CD4-positive, CD25-positive, alpha-beta regulatory T cell (primary cell): ENCODE measurements at regions not wholly inside any gene's neighbourhood (a gene's known extent, or its start where the extent isn't known, plus 50 kb on each side); places are given as distances from the start of the nearest gene placed in this dataset.

Experiments
- ATAC-seq, 2 donors: fragments of 150-1000 bp; cut with Tn5 transposase; one replicate each; pipeline ENCODE4 v1.10.0; 2021; ENCODE audit warnings: low read depth in 2 of 2, moderate number of reproducible peaks in 2 of 2, moderate library complexity in 1 of 2
- DNase-seq, 3 donors: peaks; one replicate each; pipeline versions ENCODE4 v3.0.0 to v3.0.0-alpha.2; 2012 to 2022; ENCODE audit warnings: mixed read lengths in 1 of 3
- H3K27ac ChIP-seq: one replicate; pipeline ENCODE4 v1.7.0; 2013; ENCODE audit warnings: mild to moderate bottlenecking, low read length; ENCODE audit not compliant: insufficient read depth, poor library complexity, severe bottlenecking
- H3K27me3 ChIP-seq: one replicate; pipeline ENCODE4 v1.7.0; 2013; ENCODE audit warnings: low read length; ENCODE audit not compliant: control insufficient read depth, insufficient read depth
- H3K36me3 ChIP-seq: one replicate; pipeline ENCODE4 v1.7.0; 2013; ENCODE audit warnings: mild to moderate bottlenecking, low read length, moderate library complexity; ENCODE audit not compliant: control insufficient read depth, insufficient read depth
- H3K4me1 ChIP-seq: 2 replicates; pipeline ENCODE4 v1.7.0; 2013; ENCODE audit warnings: mild to moderate bottlenecking, low read length; ENCODE audit not compliant: insufficient read depth, control insufficient read depth, poor library complexity, severe bottlenecking
- H3K4me3 ChIP-seq: one replicate; pipeline ENCODE4 v1.7.0; 2013; ENCODE audit warnings: low read depth, mild to moderate bottlenecking, low read length, moderate library complexity
- H3K9me3 ChIP-seq, 2 experiments: 1 replicate in 1 of 2; 2 replicates in 1 of 2; pipeline ENCODE4 v1.7.0; 2013; ENCODE audit warnings: low read length in 2 of 2, mild to moderate bottlenecking in 1 of 2, moderate library complexity in 1 of 2; ENCODE audit not compliant: control insufficient read depth in 2 of 2
- H3K27ac Mint-ChIP-seq, 3 donors: one replicate each; pipeline ENCODE4 v1.8.0; 2020 to 2022; ENCODE audit warnings: mild to moderate bottlenecking in 3 of 3, mixed read lengths in 3 of 3, moderate library complexity in 2 of 3
- H3K27me3 Mint-ChIP-seq: one replicate; pipeline ENCODE4 v1.8.0; 2022; ENCODE audit warnings: mild to moderate bottlenecking, mixed read lengths
- H3K36me3 Mint-ChIP-seq: one replicate; pipeline ENCODE4 v1.8.0; 2020; ENCODE audit warnings: mixed read lengths
- H3K4me1 Mint-ChIP-seq, 4 donors: one replicate each; pipeline ENCODE4 v1.8.0; 2020 to 2022; ENCODE audit warnings: mixed read lengths in 4 of 4, mild to moderate bottlenecking in 1 of 4
- H3K4me3 Mint-ChIP-seq, 4 donors: one replicate each; pipeline ENCODE4 v1.8.0; 2020 to 2022; ENCODE audit warnings: mild to moderate bottlenecking in 4 of 4, mixed read lengths in 4 of 4, moderate library complexity in 3 of 4
- H3K9me3 Mint-ChIP-seq, 7 donors: one replicate each; pipeline ENCODE4 v1.8.0; 2020 to 2022; ENCODE audit warnings: mixed read lengths in 7 of 7, mild to moderate bottlenecking in 3 of 7, moderate library complexity in 2 of 7

DNA sequence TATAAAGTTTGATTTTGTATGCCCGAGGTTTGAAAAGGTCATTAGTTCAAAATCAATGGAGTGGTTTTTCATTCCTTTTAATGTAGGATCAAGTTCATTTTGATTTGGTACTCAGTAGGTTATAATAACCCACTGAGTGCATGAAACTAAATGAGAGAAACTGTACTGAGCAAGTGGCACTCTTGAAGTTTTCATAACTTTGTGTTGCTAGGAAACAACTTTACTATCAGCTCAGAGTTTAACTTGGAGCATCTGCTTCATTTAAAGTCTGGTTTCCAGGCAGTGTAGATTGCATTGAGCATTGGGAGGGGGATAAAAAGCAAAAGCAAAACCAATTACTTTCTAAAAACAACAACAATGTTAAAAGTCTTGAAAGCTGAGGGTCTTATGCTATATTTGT, 1361.6 kb upstream of the CHAC2 start:
- Histone ChIP-seq H3K27ac (no peak overlapping the region), H3K27me3 (no peaks in the 10 kb centered on the region), H3K36me3 (no peaks in the 10 kb centered on the region), H3K4me1 (no peaks in the 10 kb centered on the region), H3K9me3 (peaks cover 3% of the 10 kb centered on the region in 2 experiments), H3K4me3 (no peak overlapping the region)
- peaks cover 0 to 11% (median 6%) of the 10 kb centered on the region in 7 donors for H3K9me3 Mint-ChIP-seq
- no peaks in the 10 kb centered on the region for H3K27me3 Mint-ChIP-seq
- no peak overlapping the region for H3K4me3 Mint-ChIP-seq
- no peaks in the 10 kb centered on the region for H3K4me1 Mint-ChIP-seq
- no peak overlapping the region for H3K27ac Mint-ChIP-seq
- no peak for ATAC-seq
- H3K36me3 Mint-ChIP-seq = no peaks in the 10 kb centered on the region
- DNase-seq = no peak

DNA sequence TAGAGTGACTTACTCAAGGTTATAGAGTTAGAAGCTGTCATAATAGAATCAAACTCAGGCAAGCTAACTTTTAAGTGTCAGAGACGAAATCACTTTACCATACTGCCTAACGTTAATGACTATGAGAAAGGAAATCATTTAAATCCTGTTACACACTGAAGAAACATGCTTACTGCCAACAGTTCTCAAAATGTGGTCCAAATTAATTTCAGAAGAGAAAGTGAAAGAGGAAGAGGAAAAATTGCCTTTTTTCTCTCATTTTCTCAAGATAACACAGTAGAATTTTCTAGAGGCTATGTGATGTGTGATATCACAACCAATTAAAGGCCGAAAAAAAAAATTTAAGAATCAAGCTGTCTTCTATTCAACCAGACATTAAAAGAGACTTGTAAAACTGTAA, 1362.7 kb upstream of the CHAC2 start:
- no peak overlapping the region for H3K4me3 Mint-ChIP-seq
- no peaks in the 10 kb centered on the region for H3K27me3 ChIP-seq
- no peak overlapping the region for H3K27ac Mint-ChIP-seq
- peaks cover 0 to 14% (median 6%) of the 10 kb centered on the region in 7 donors for H3K9me3 Mint-ChIP-seq
- H3K27me3 Mint-ChIP-seq = no peaks in the 10 kb centered on the region
- no peaks in the 10 kb centered on the region for H3K4me1 Mint-ChIP-seq
- H3K9me3 ChIP-seq = peaks cover 3% of the 10 kb centered on the region in 2 experiments
- no peaks in the 10 kb centered on the region for H3K36me3 ChIP-seq
- H3K4me1 ChIP-seq = no peaks in the 10 kb centered on the region
- H3K4me3 ChIP-seq = no peak overlapping the region
- no peak overlapping the region for H3K27ac ChIP-seq
- ATAC-seq = no peak
- DNase-seq = no peak
- no peaks in the 10 kb centered on the region for H3K36me3 Mint-ChIP-seq

DNA sequence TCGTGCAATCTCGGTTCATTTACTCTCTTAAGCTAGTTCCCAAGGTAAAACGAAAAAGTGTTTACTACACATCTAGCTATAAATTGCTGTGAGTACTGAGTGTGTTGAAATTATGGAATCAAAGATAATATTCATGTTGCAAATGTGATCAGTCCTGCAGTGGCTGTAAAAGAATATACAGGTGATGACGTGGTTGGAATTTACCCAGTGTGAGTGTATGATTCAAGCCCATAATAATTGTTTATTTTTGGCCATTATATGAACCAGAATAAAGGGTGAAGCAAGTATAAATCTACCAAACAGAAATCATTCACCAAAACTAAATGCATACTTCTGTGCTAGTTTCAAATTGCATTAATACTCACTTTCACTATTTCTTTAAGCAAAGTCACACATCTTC, 1363.6 kb upstream of the CHAC2 start:
- H3K4me1 ChIP-seq = no peaks in the 10 kb centered on the region
- H3K4me3 ChIP-seq = no peak overlapping the region
- Mint-ChIP-seq H3K27ac (no peak overlapping the region), H3K4me1 (no peaks in the 10 kb centered on the region), H3K36me3 (no peaks in the 10 kb centered on the region), H3K9me3 (peaks cover 0 to 14% (median 6%) of the 10 kb centered on the region in 7 donors), H3K27me3 (no peaks in the 10 kb centered on the region), H3K4me3 (no peak overlapping the region)
- peaks cover 3% of the 10 kb centered on the region in 2 experiments for H3K9me3 ChIP-seq
- no peaks in the 10 kb centered on the region for H3K36me3 ChIP-seq
- DNase-seq (no peak), ATAC-seq (no peak)
- no peaks in the 10 kb centered on the region for H3K27me3 ChIP-seq
- no peak overlapping the region for H3K27ac ChIP-seq

DNA sequence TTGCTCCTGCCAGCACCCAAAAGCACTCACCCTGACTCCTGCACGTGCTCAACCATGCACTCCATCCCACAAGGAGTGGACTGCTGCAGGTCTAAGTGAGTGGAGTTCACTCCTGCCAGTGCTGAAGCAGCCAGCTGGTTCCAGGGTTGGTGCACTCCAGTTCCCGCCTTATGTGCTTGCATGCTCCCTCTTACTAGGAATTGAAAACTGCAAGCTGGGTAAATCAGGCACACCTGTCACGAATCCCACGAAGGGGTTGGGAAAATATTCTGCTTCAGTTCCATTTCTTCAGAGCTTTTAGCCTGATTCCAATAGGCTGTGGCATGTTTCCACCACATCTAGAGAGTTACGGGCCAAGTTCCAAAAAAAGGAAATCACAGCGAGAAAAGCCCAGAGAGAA, 1365.5 kb upstream of the CHAC2 start:
- H3K27me3 Mint-ChIP-seq = no peaks in the 10 kb centered on the region
- H3K27ac Mint-ChIP-seq = no peak overlapping the region
- Histone ChIP-seq H3K27me3 (no peaks in the 10 kb centered on the region), H3K4me1 (no peaks in the 10 kb centered on the region), H3K36me3 (no peaks in the 10 kb centered on the region), H3K4me3 (no peak overlapping the region), H3K27ac (no peak overlapping the region), H3K9me3 (peaks cover 3% of the 10 kb centered on the region in 2 experiments)
- no peaks in the 10 kb centered on the region for H3K36me3 Mint-ChIP-seq
- H3K4me3 Mint-ChIP-seq = no peak overlapping the region
- DNase-seq (no peak), ATAC-seq (no peak)
- H3K4me1 Mint-ChIP-seq = no peaks in the 10 kb centered on the region
- peaks cover 0 to 14% (median 5%) of the 10 kb centered on the region in 7 donors for H3K9me3 Mint-ChIP-seq

DNA sequence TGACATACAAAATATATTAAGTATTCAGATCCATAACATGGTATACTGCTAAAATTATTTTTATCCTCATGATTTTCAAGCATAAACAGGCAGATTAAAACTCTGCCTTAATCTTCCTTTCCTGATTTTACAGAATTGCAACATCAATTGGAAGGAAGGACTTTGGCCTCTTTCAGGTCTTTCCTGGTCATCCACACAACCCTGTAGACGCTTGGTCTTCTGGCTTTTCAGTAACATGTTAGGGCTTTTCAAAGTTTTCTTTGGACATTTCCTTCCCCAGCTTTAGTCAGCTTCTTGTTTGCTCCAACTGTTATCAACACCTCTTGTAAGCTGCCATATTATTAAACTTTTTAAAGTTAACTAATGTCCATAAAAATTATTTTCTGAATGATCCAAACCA, 1364.9 kb upstream of the NRXN1 start:
- Histone ChIP-seq H3K9me3 (peaks cover 0 to 3% of the 10 kb centered on the region in 2 experiments), H3K36me3 (no peaks in the 10 kb centered on the region), H3K4me1 (no peaks in the 10 kb centered on the region), H3K27me3 (no peaks in the 10 kb centered on the region), H3K27ac (no peak overlapping the region), H3K4me3 (no peak overlapping the region)
- Mint-ChIP-seq H3K27me3 (no peaks in the 10 kb centered on the region), H3K4me3 (no peak overlapping the region), H3K27ac (no peak overlapping the region), H3K36me3 (no peaks in the 10 kb centered on the region), H3K4me1 (no peaks in the 10 kb centered on the region), H3K9me3 (peaks cover 2 to 14% (median 4%) of the 10 kb centered on the region in 7 donors)
- no peak for ATAC-seq
- DNase-seq = no peak

DNA sequence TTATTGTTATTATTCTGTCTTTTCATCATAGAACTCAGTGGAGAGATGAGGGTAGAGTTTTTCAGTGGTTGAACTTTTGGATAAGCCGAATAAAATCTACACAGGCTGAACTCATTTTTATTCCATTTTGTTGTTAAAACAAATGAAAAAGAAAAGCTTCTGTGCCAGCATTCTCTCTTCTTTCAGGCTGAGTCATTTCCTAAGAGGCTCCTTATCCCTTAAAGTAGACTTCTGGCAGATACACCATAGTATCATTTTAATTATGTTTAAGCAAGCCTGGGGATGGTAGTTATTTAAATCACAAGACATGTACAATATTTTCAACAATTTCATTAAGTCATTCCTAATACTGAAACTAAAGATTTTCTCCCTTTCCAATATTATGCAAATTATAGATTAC, 1364.0 kb upstream of the NRXN1 start:
- Mint-ChIP-seq H3K9me3 (peaks cover 2 to 14% (median 4%) of the 10 kb centered on the region in 7 donors), H3K4me3 (no peak overlapping the region), H3K27ac (no peak overlapping the region), H3K36me3 (no peaks in the 10 kb centered on the region), H3K4me1 (no peaks in the 10 kb centered on the region), H3K27me3 (no peaks in the 10 kb centered on the region)
- DNase-seq = no peak
- ATAC-seq = no peak
- no peak overlapping the region for H3K27ac ChIP-seq
- H3K4me1 ChIP-seq = no peaks in the 10 kb centered on the region
- H3K36me3 ChIP-seq = no peaks in the 10 kb centered on the region
- H3K9me3 ChIP-seq = no peaks in the 10 kb centered on the region
- no peak overlapping the region for H3K4me3 ChIP-seq
- no peaks in the 10 kb centered on the region for H3K27me3 ChIP-seq

DNA sequence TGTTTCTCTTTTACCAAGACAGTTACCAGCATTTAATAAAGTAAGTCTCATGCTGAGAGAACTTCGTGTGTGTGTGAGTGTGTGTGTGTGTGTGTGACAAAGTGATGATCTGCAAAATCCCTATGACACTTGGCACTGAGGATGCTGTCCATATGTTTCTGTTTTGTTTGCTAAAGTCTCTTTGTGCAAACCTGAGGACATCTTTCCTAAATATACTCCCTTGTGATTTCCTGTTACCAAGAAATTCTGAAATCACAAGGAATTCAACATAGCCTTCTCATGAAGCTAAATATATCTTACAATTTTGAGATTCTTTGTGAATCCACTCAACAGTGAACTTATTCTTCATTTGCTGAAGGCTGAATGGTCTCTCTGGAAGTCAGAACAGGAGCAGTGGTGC, 1359.7 kb upstream of the NRXN1 start:
- Mint-ChIP-seq H3K9me3 (peaks cover 0 to 14% (median 7%) of the 10 kb centered on the region in 7 donors), H3K4me3 (no peak overlapping the region), H3K27me3 (no peaks in the 10 kb centered on the region), H3K36me3 (no peaks in the 10 kb centered on the region), H3K4me1 (no peaks in the 10 kb centered on the region), H3K27ac (no peak overlapping the region)
- no peaks in the 10 kb centered on the region for H3K27me3 ChIP-seq
- no peaks in the 10 kb centered on the region for H3K9me3 ChIP-seq
- no peak overlapping the region for H3K27ac ChIP-seq
- H3K36me3 ChIP-seq = no peaks in the 10 kb centered on the region
- no peak overlapping the region for H3K4me3 ChIP-seq
- no peaks in the 10 kb centered on the region for H3K4me1 ChIP-seq
- DNase-seq (no peak), ATAC-seq (no peak)

DNA sequence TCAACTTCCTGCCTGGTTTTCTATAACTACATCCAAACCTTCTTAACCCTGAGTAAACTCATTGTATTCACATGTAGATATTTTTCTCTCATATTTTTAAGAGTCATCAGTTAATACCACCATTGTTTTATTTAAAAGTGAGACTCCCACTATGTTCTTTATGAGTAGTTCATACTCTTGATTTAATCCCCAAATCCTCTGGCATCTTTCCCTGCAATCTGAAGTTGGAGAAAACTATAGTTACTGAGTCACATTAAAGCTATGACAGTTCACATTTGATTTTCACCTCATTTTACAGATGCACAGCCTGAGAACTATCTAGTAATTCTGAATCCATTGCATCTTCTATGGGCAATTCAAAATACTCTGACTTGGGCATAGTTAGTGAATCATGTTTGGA, 1358.7 kb upstream of the NRXN1 start:
- Mint-ChIP-seq H3K36me3 (no peaks in the 10 kb centered on the region), H3K9me3 (peaks cover 0 to 15% (median 8%) of the 10 kb centered on the region in 7 donors), H3K4me3 (no peak overlapping the region), H3K27me3 (no peaks in the 10 kb centered on the region), H3K4me1 (no peaks in the 10 kb centered on the region), H3K27ac (no peak overlapping the region)
- ATAC-seq (no peak), DNase-seq (no peak)
- no peaks in the 10 kb centered on the region for H3K9me3 ChIP-seq
- no peaks in the 10 kb centered on the region for H3K27me3 ChIP-seq
- no peak overlapping the region for H3K27ac ChIP-seq
- H3K4me3 ChIP-seq = no peak overlapping the region
- no peaks in the 10 kb centered on the region for H3K36me3 ChIP-seq
- no peaks in the 10 kb centered on the region for H3K4me1 ChIP-seq
